Activated CD4-positive, CD25-positive, alpha-beta regulatory T cell treated with anti-CD3 and anti-CD28 coated beads, Interleukin-2, amount 50 U/mL, for 24 hours (primary cell): ENCODE measurements at regions not wholly inside any gene's neighbourhood (a gene's known extent, or its start where the extent isn't known, plus 50 kb on each side); places are given as distances from the start of the nearest gene placed in this dataset.

Experiments
- ATAC-seq, 2 donors: fragments of 150-1000 bp; cut with Tn5 transposase; one replicate each; pipeline ENCODE4 v1.10.0; 2021; ENCODE audit warnings: mild to moderate bottlenecking in 1 of 2, moderate library complexity in 1 of 2

- no peak for ATAC-seq
These were observed 514.2 kb downstream of the VRK1 start for GRCh38 chr14:97311411-97311810.

- ATAC-seq, result no peak
These were observed 515.7 kb downstream of the VRK1 start for GRCh38 chr14:97312910-97313309.

- no peak for ATAC-seq
These were observed 518.6 kb downstream of the VRK1 start for GRCh38 chr14:97315790-97316189.

GRCh38 chr14:97318380-97318779 is 521.2 kb downstream of the VRK1 start:
- ATAC-seq, result no peak

GRCh38 chr14:97319691-97320090 is 522.5 kb downstream of the VRK1 start:
- ATAC-seq, result no peak

- ATAC-seq, result no peak
These were observed 531.6 kb downstream of the VRK1 start for GRCh38 chr14:97328743-97329142.

- no peak for ATAC-seq
These were observed 532.5 kb downstream of the VRK1 start for GRCh38 chr14:97329701-97330100.

- ATAC-seq, result no peak
These were observed 533.9 kb downstream of the VRK1 start for GRCh38 chr14:97331058-97331457.

- no peak for ATAC-seq
These were observed 534.3 kb downstream of the VRK1 start for GRCh38 chr14:97331526-97331925.

GRCh38 chr14:97336179-97336578 is 539.0 kb downstream of the VRK1 start:
- ATAC-seq, result no peak

- no peak for ATAC-seq
These were observed 539.6 kb downstream of the VRK1 start for GRCh38 chr14:97336816-97337215.

GRCh38 chr14:97337267-97337666 is 540.1 kb downstream of the VRK1 start:
- ATAC-seq, result no peak

- ATAC-seq, result no peak
These were observed 540.5 kb downstream of the VRK1 start for GRCh38 chr14:97337670-97338069.

GRCh38 chr14:97344666-97345065 is 547.5 kb downstream of the VRK1 start:
- ATAC-seq, result no peak

- no peak for ATAC-seq
These were observed 549.5 kb downstream of the VRK1 start for GRCh38 chr14:97346675-97347074.

GRCh38 chr14:97349463-97349862 is 552.3 kb downstream of the VRK1 start:
- no peak for ATAC-seq

GRCh38 chr14:97349946-97350345 is 552.8 kb downstream of the VRK1 start:
- ATAC-seq, result no peak

GRCh38 chr14:97350415-97350814 is 553.2 kb downstream of the VRK1 start:
- no peak for ATAC-seq

GRCh38 chr14:97350894-97351731 is 553.9 kb downstream of the VRK1 start:
- no peak for ATAC-seq

GRCh38 chr14:97353102-97353501 is 555.9 kb downstream of the VRK1 start:
- no peak for ATAC-seq

GRCh38 chr14:97354119-97354722 is 557.0 kb downstream of the VRK1 start:
- ATAC-seq, result no peak

- no peak for ATAC-seq
These were observed 562.2 kb downstream of the VRK1 start for GRCh38 chr14:97359341-97359740.

- no peak for ATAC-seq
These were observed 564.0 kb downstream of the VRK1 start for GRCh38 chr14:97361181-97361580.

- no peak for ATAC-seq
These were observed 564.8 kb downstream of the VRK1 start for GRCh38 chr14:97361958-97362357.

- no peak for ATAC-seq
These were observed 569.2 kb downstream of the VRK1 start for GRCh38 chr14:97366400-97366799.
